ENCODE measurements at regions not wholly inside any gene's neighbourhood (a gene's known extent, or its start where the extent isn't known, plus 50 kb on each side); places are given as distances from the start of the nearest gene placed in this dataset.

DNA sequence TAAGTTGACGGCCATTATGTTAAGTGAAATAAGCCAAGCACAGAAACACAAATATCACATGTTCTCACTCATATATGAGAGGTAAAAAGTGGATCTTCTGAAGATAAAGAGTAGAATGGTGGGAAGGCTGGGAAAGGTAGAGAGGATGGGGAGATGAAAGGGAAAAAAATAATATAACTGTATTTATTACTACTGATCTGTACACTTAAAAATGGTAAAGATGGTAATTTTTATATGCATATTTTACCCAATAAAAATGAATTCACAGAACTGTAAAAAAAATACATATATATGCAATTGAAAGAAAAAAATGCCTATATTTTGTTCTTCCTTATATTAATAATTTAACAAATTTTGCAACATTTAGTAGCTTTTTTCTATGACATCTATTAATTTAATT, 694.4 kb upstream of the MARCKS start:
- DNase-seq (ENCODE audit: low read depth) = no peak
- TF ChIP-seq, protein P1, sequence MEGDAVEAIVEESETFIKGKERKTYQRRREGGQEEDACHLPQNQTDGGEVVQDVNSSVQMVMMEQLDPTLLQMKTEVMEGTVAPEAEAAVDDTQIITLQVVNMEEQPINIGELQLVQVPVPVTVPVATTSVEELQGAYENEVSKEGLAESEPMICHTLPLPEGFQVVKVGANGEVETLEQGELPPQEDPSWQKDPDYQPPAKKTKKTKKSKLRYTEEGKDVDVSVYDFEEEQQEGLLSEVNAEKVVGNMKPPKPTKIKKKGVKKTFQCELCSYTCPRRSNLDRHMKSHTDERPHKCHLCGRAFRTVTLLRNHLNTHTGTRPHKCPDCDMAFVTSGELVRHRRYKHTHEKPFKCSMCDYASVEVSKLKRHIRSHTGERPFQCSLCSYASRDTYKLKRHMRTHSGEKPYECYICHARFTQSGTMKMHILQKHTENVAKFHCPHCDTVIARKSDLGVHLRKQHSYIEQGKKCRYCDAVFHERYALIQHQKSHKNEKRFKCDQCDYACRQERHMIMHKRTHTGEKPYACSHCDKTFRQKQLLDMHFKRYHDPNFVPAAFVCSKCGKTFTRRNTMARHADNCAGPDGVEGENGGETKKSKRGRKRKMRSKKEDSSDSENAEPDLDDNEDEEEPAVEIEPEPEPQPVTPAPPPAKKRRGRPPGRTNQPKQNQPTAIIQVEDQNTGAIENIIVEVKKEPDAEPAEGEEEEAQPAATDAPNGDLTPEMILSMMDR (IDR thresholded peaks at IDR 0.05; ENCODE audit: insufficient read depth, low read depth, low read length) = no peak
- H3K4me3 ChIP-seq (ENCODE audit: low read depth, low read length) = no peak overlapping the region

DNA sequence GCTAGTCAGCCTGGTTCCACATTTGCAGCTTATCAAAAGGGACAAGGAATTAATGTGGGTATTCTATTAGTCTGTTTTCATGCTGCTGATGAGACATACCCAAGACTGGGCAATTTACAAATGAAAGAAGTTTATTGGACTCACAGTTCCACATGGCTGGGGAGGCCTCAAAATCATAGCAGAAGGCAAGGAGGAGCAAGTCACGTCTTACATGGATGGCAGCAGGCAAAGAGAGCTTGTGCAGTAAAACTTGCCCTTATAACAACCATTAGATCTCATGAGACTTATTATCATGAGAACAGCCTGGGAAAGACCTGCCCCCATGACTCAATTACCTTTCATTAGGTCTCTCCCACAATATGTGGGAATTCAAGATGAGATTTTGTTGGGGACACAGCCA, 689.1 kb upstream of the MARCKS start:
- DNase-seq (ENCODE audit: low read depth) = no peak
- no peak overlapping the region for H3K4me3 ChIP-seq (ENCODE audit: low read depth, low read length)
- TF ChIP-seq, protein P1 (IDR thresholded peaks at IDR 0.05; ENCODE audit: insufficient read depth, low read depth, low read length) = no peak

DNA sequence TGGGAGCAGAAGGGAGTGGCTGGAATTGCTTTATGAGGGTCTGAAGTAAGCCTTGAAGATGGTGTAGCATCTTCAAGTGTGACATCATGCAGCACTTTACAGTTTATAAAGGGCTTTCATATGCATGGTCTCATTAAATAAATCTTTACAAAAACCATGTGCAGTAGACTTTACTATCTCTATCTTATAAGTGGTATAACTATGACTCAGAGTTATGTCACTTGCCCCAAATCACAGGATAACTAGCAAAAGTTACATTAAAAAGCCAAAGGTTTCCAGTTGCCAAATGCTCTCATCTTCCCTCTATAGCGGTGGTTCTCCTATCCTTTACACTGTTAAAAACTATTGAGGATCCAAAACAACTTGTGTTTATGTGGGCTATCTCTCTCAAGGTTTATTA, 687.7 kb upstream of the MARCKS start:
- TF ChIP-seq, protein P1 (IDR thresholded peaks at IDR 0.05; ENCODE audit: insufficient read depth, low read depth, low read length) = no peak
- H3K4me3 ChIP-seq (ENCODE audit: low read depth, low read length) = no peak overlapping the region
- DNase-seq (ENCODE audit: low read depth) = peak; percentile 61

DNA sequence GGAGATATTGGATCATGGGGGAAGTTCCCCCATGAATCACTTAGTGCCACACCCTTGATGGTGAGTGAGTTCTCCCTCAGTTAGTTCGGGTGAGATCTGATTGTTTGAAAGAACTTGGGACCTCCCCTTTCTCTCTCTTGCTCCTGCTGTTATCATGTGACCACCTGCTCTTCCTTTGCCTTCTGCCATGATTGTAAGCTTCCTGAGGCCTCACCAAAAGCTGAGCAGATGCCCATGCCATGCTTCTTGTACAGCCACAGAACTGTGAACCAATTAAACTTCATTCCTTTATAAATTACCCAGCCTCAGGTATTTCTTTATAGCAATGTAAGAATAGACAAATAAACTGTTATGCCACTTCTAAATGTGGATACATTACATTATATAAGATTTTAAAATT, 686.7 kb upstream of the MARCKS start:
- TF ChIP-seq, protein P1 (IDR thresholded peaks at IDR 0.05; ENCODE audit: insufficient read depth, low read depth, low read length) = no peak
- DNase-seq (ENCODE audit: low read depth) = no peak

DNA sequence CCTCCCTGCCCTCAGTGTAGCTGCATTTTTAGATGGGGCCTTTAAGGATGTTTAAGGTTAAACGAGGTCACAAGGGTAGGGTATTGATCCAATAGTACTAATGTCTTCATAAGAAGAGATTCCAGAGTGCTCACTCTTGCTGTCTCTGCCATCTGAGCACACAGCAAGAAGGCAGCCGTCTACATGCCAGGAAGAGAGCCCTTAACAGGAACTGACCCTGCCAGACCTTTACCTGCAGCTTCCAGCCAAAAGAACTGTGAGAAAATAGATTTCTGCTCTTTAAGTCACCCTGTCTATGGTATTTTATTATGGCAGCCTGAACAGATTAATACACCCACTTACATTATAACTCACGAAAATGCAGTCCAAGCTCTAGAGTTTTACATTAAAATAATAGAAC, 685.3 kb upstream of the MARCKS start:
- TF ChIP-seq, protein P1 (IDR thresholded peaks at IDR 0.05; ENCODE audit: insufficient read depth, low read depth, low read length) = no peak
- no peak for DNase-seq (ENCODE audit: low read depth)
- H3K4me3 ChIP-seq (ENCODE audit: low read depth, low read length) = no peak overlapping the region

More for the DNA sequence above, 686.7 kb upstream of the MARCKS start:
- no peak overlapping the region for H3K4me3 ChIP-seq (ENCODE audit: low read depth, low read length)

DNA sequence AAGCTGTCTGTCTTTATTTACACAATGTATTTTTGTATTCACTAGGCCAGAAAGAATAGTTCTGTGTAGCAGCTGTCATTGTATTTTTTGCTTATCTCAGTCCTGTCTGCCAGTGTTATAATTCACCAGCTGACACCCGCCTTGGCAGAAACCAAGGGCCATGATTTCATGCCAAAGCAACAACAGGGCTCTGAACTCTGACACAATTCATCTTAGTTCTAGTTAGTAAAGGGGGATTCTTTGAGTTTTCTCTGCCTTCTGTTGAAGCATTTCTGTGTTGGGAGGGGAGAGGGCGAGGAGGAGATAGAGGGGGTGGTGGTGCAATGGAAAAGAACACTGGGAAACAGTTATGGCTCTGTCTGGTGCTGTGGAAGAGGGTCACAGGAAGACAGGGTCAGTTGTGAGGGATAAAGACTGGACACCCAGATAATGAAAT, 684.6 kb upstream of the MARCKS start:
- no peak for DNase-seq (ENCODE audit: low read depth)
- H3K4me3 ChIP-seq (ENCODE audit: low read depth, low read length) = no peak overlapping the region
- TF ChIP-seq, protein P1 (IDR thresholded peaks at IDR 0.05; ENCODE audit: insufficient read depth, low read depth, low read length) = no peak

DNA sequence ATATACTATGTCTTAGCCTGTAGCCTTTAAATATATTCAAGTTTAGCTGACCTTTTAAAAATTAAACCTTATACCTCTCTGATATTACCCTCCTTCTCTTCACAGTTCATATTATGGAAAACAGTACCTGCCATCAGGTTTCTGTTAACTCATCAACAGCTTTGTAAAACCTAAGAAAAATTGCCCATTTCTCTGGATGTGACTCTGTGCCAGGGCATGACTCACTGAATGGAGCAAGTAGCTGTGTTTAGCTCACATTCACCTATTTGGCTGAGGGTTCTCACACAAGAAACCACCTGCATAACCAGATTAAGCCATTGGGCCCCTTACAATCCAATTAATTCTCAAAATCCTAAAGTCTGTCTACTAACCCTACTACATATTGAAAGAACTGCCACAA, 678.8 kb upstream of the MARCKS start:
- DNase-seq (ENCODE audit: low read depth) = no peak

More for the DNA sequence above, 678.8 kb upstream of the MARCKS start:
- TF ChIP-seq, protein P1 (IDR thresholded peaks at IDR 0.05; ENCODE audit: insufficient read depth, low read depth, low read length) = no peak
- H3K4me3 ChIP-seq (ENCODE audit: low read depth, low read length) = no peak overlapping the region

Measured in fibroblast of villous mesenchyme (primary cell).